ENCODE measurements at regions not wholly inside any gene's neighbourhood (a gene's known extent, or its start where the extent isn't known, plus 50 kb on each side); places are given as distances from the start of the nearest gene placed in this dataset.
"Not testable (repeated sequence)": the region's sequence is repeated elsewhere in the genome, so short reads cannot be mapped to it uniquely, and the experiment has no call there.

GRCh38 chr1:30525971-30526651 is 197.3 kb downstream of the MATN1 start:
- DNase-seq: peak; percentile 93

GRCh38 chr1:30525631-30525970 is 197.8 kb downstream of the MATN1 start:
- DNase-seq: no peak

- peak; percentile 6 for DNase-seq
Measured at GRCh38 chr1:30524840-30525617, 198.4 kb downstream of the MATN1 start.

- DNase-seq: not testable (repeated sequence)
Measured at GRCh38 chr1:30524025-30524555, 199.3 kb downstream of the MATN1 start.

- peak; percentile 95 for DNase-seq
Measured at GRCh38 chr1:30523055-30524020, 200.0 kb downstream of the MATN1 start.

- DNase-seq: peak; percentile 45
Measured at GRCh38 chr1:30522031-30523004, 201.1 kb downstream of the MATN1 start.

GRCh38 chr1:30521261-30521865 is 202.0 kb downstream of the MATN1 start:
- DNase-seq: no peak

GRCh38 chr1:30520476-30520875 is 202.9 kb downstream of the MATN1 start:
- no peak for DNase-seq

GRCh38 chr1:30519201-30519763 is 204.1 kb downstream of the MATN1 start:
- DNase-seq: no peak

GRCh38 chr1:30518696-30519095 is 204.7 kb downstream of the MATN1 start:
- no peak for DNase-seq

GRCh38 chr1:30518186-30518585 is 205.2 kb downstream of the MATN1 start:
- no peak for DNase-seq

GRCh38 chr1:30517666-30518065 is 205.7 kb downstream of the MATN1 start:
- DNase-seq: not testable (repeated sequence)

- DNase-seq: not testable (repeated sequence)
Measured at GRCh38 chr1:30517241-30517640, 206.1 kb downstream of the MATN1 start.

- no peak for DNase-seq
Measured at GRCh38 chr1:30516485-30516858, 206.9 kb downstream of the MATN1 start.

- no peak for DNase-seq
Measured at GRCh38 chr1:30515755-30516484, 207.5 kb downstream of the MATN1 start.

- no peak for DNase-seq
Measured at GRCh38 chr1:30514945-30515344, 208.4 kb downstream of the MATN1 start.

GRCh38 chr1:30514137-30514654 is 209.2 kb downstream of the MATN1 start:
- DNase-seq: no peak

- DNase-seq: no peak
Measured at GRCh38 chr1:30513396-30514136, 209.8 kb downstream of the MATN1 start.

- no peak for DNase-seq
Measured at GRCh38 chr1:30512914-30513265, 210.5 kb downstream of the MATN1 start.

Data from EL (cell line).